HG03095 (cell line): ENCODE measurements at regions not wholly inside any gene's neighbourhood (a gene's known extent, or its start where the extent isn't known, plus 50 kb on each side); places are given as distances from the start of the nearest gene placed in this dataset.
"Not testable (repeated sequence)": the region's sequence is repeated elsewhere in the genome, so short reads cannot be mapped to it uniquely, and the experiment has no call there.

ENCODE experiments used
- ATAC-seq: cut with Tn5 transposase; IDR thresholded peaks from one replicate; pipeline ENCODE4 v1.9.1; 2021; ENCODE audit warnings: moderate library complexity; ENCODE audit not compliant: unreplicated experiment

DNA sequence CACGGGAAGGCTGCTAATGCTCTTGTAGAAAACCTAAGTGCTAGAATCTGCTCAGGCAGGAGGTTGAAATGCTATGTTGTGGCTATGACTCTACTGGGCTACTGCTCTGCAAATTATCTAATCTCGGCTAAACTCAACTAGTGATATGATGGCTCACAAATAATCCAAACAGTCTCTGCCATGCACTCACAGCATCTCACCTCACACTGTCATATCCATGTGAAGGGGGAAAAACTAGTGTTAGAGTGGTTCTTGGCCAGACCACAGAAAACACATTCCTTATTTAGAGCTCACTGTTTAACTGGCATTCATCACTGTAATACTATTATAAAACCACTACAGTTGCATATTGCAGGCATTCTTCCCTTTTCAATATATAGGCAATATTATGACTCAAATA lies 81.8 kb upstream of the DST start:
- no peak for ATAC-seq

- no peak for ATAC-seq
Measured at GRCh38 chr6:56720882-56721281, 78.2 kb upstream of the DST start.

DNA sequence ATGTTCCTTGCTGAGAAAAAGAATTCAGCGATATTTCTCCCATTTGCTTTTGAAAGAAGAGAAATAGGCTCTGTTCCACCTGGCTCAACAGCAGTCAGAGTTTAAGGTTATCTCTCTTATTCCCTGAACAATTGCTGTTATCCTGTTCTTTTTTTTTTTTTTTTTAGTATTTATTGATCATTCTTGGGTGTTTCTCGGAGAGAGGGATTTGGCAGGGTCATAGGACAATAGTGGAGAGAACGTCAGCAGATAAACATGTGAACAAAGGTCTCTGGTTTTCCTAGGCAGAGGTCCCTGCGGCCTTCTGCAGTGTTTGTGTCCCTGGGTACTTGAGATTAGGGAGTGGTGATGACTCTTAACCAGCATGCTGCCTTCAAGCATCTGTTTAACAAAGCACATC lies 77.5 kb upstream of the DST start:
- not testable (repeated sequence) for ATAC-seq

DNA sequence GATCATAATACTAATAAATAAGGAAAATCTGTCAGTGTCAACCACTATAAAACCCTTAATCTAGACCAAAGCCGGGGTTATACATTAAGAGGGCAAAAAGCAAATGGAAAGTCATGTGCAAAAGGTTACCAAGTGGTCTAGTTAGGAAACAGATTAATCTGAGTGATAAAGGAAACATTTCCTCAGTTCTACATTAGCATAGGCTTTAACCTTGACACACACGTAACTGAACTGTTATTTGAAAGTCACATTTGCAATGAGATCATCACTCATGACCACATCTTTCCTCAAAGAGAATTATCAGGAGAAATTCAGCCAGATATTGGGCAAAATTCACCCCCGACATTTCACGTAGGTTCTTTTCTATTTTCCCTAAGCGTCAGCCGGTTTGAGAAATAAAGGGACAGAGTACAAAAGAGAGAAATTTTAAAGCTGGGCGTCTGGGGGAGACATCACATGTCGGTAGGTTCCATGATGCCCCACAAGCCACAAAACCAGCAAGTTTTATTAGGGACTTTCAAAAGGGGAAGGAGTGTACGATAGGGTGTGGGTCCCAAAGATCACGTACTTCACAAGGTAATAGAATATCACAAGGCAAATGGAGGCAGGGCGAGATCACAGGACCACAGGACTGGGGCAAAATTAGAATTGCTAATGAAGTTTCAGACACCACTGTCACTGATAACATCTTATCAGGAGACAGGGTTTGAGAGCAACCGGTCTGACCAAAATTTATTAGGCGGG lies 76.8 kb upstream of the DST start:
- not testable (repeated sequence) for ATAC-seq

- ATAC-seq = no peak
Measured at GRCh38 chr6:56718236-56718635, 75.5 kb upstream of the DST start.

DNA sequence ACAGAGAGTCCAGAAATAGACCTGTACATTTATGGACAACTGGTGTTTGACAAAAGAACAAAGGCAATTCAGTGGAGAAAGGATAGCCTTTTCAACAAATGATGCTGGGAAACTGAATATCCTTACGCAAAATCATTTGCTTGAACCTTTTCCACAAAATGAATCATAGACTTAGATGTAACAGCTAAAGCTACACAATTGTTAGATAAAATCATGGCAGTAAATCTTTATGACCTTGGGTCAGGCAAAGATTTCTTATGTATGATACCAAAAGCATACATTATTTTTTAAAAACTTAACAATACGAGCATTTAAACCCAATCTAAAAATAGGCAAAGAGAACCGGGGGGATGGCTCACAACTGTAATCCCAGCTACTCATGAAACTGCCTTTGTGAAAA lies 73.5 kb upstream of the DST start:
- ATAC-seq = no peak

- ATAC-seq = no peak
Measured at GRCh38 chr6:56715741-56716140, 73.1 kb upstream of the DST start.

DNA sequence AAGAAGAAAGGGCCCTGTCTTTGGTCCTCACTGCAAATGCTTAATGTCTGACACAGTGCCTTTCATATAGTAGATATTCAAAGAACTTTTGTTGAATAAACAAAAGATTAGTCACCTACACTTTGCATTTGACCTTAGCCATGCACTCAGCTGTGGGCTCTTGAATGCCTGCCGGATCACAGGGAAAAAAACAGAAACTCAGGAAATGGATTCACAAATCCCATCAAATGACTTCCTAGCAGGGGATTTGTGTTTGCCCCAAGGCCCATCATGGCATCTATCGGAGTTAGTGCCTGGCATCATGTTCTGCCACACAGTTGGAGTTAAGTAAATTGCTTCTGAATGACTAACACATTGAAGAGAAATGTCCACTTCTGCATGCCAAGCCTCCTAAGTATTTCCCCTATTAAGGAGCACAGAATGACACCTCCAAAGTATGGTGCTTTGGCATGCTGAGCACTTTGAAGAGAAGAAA lies 72.3 kb upstream of the DST start:
- ATAC-seq = no peak

- ATAC-seq = no peak
Measured at GRCh38 chr6:56714273-56714672, 71.6 kb upstream of the DST start.

- no peak for ATAC-seq
Measured at GRCh38 chr6:56713254-56713672, 70.6 kb upstream of the DST start.

GRCh38 chr6:56710967-56711366 lies 68.3 kb upstream of the DST start:
- no peak for ATAC-seq

- ATAC-seq = no peak
Measured at GRCh38 chr6:56709650-56710049, 67.0 kb upstream of the DST start.

DNA sequence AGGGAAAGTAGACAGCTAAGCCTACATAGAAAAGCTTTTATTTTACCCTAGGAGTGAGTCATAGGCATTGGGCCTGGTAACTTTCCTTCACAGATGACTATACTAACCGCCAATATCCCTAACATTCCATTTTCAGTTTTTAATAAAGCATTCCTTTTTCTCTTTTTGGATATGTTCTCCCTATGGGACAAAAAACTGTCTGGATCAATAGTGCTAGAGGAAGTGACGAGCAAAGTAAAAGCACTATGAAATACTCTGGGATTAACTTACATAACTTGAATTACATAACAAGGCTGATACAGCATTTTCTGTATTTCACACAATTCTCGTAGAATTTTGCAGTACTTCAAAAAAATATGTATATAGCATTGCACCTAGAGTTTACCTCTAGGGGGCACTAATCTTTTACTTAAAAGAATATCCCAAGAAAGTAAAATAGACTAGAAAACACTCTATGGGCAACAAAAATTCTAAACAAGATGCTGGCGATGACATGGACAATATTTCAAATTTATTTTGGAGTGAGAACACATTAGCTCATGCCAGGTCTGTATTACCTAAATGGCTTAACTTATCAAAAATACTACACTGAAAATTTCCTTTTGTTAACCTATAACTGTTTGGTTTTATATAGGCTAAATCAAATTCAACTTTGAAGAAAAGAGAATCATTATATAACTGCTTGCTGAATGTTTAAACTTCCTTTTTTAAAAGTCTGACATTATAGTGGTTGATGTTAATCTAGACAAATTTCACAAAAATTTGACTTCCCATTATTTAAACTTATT lies 66.3 kb upstream of the DST start:
- ATAC-seq = no peak

- ATAC-seq = no peak
Measured at GRCh38 chr6:56706981-56707726, 64.5 kb upstream of the DST start.

DNA sequence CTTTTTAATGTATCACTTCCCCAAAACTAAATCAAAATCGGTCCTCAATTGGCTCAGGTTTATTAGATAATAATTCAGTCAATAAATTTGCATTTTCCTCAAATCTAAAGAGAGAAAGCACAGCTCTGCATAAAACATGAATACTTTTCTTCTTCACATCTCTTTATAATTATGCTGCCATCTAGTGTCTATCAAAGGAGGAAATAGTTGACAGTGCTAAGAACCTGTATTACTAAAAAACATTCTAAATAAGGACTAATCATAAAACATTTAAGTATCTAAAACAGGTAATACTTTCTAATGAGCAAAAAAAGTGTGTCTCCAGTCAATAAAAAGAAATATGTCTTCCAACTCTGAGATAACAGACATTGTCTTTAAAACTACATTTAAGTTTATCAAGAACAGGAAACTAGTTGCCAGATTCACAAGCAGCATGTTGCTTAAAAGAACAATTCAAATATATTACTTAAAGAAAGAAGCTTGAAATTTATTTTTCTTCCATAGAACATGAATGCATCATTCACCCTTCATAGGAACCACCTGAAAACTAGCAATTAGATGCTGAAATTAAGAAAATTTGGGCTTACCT lies 56.5 kb upstream of the DST start:
- ATAC-seq = no peak

GRCh38 chr6:56695702-56696101 lies 53.0 kb upstream of the DST start:
- ATAC-seq = no peak

GRCh38 chr6:56694002-56694401 lies 51.3 kb upstream of the DST start:
- ATAC-seq = no peak

- no peak for ATAC-seq
Measured at GRCh38 chr6:56693246-56693607, 50.5 kb upstream of the DST start.

- ATAC-seq = no peak
Measured at GRCh38 chr6:56692523-56693245, 50.0 kb upstream of the DST start.
